GM19468 (cell line): ENCODE measurements at regions not wholly inside any gene's neighbourhood (a gene's known extent, or its start where the extent isn't known, plus 50 kb on each side); places are given as distances from the start of the nearest gene placed in this dataset.

Source experiments
- ATAC-seq: cut with Tn5 transposase; IDR thresholded peaks from one replicate; pipeline ENCODE4 v1.9.1; 2021; ENCODE audit warnings: mild to moderate bottlenecking, moderate library complexity, moderate number of reproducible peaks; ENCODE audit not compliant: unreplicated experiment; ENCODE audit errors: extremely low read depth

DNA sequence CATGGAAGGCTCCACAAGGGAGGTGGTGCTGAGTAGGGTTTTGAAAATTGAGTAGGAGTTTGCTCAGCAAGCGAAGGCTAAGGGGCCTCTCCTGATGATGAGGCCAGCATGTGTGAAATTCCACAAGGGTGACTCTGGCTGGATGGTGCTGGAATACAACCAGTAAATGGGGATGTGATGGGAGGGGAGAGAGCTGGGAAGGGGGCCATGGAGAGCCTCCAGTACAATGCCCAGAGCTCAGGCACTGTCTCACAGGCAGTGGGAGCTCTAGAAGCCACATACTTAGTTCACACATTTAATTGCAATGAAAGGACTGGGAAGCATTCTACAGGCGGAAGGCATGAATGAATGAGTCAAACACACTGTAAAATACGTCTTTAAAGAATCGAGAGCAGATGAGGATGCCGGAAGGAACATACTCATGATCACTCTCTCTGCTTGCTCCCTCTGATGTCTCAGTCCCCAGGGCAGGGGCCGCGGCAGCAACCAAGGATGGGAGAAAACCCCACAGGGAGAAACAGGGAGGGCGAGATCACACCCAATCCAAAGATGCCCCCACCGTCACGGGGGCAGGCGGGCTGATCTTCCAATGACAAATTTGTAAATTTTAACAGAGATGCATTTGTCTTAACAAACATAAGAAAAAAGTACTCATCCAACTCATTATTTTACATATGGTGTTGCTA, 261.0 kb downstream of the NSG2 start:
- ATAC-seq = no peak

DNA sequence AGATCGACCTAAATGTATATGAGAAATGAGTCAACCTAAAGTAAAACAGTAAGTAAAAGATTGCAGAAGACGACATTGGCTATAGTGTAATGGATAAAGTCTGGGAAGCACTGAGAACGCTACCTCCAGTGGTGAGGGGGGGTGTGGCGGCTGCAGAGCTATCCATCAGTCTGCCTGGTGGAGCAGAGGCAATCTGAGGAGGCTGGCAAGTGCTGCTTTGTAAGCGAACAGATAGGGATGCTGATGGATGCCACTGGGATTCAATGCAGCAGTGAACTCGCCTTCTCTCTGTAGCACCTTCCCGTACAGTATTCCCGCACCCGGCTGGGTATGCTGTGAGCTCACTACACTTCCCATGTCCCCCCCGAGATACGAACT, 261.5 kb downstream of the NSG2 start:
- ATAC-seq = no peak

DNA sequence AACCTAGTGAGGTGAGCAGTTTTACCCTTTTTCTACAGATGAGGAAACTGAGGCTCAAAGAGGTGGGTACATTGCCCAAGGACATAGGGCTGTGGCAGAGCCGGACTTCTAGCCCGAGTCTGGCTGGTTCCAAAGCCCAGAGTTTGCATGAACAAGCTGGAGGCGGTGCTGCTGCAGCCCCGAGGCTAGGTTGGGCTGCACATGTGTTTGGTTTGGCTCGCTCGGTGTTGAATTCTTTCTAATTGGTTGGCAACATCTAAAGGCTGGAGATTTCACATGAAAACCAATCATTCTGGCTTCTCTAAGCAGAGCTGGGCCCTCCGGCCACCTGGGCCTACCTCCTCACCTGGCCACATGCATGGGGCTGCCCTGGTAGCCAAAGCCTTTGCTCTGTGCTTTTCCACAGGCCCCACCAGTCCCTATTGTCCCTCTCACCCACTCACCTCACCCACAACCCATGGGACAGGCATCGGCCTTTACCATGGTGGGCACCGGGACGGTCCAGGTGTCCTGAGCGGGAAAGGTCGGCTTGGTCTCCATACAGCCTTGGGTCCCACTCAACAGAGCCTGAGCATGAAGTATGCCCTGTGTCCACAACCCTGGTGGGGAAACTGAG, 262.3 kb downstream of the NSG2 start:
- no peak for ATAC-seq

DNA sequence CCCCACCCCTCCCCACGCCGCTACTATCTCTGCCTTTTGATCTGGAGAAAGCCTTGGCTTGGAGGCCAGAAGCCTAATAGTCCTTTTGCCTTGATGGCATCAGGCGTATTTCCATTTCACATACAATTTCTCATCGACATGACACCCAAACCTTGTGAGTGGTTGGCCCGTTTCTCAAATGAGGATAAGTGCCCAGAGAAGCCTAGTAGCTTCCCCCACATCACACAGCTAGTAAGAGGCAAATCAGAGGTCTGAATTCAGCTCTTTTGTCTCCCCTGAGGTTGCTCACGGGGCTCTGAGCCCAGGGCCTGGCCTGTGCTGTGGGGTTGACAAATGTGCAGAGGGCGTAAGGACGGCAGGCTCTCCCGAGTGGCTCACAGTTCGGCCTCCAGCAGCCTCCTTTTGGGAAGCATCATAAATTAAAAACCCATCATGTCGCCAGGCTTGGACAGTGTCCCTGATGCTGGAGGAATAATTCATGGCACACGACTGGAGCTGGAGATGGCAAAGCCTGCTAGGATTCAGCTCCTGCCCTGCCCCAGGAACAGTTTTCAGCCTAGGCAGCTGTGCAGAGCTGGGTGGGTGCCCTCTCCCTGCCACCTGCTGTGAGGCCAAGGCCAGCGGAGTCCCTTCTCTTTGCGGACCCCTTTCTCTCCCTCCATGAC, 263.8 kb downstream of the NSG2 start:
- ATAC-seq = no peak

DNA sequence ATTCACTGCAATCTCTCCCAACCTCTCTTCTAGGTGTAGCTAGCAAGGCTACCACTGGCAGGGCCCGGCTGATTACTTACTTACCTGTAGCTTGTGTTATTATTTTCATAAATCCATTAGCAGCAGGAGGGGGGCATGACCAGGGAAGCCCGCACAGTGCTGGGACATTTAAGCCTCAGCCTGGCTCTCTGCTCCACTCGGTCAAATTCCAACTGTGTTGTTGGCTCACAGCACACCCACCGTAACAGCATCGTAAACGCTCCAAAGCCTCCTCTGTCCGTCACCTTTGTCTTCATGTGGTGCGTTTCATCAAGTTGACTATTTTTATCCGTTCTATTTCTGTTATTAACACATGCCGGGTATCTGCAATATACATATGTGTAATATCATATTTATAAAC, 264.7 kb downstream of the NSG2 start:
- no peak for ATAC-seq

DNA sequence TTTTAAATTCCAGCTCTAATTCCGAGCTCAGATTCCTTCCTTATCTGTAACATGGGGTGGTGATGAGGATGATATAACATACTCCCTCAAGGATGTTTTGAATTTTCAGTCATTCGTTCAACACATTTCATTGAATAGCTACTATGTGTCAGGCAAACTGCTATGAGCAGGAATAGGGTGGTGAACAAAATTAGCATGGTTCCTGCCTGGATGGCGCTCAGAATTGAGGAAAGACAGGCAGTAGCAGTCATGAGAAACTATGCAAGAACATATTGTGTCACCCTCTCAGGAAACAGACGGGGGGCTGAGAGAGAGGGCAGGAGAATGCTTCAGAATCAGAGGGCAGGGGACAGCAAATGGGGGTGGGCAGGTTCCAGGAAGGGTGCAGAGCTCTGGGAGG, 265.2 kb downstream of the NSG2 start:
- no peak for ATAC-seq

DNA sequence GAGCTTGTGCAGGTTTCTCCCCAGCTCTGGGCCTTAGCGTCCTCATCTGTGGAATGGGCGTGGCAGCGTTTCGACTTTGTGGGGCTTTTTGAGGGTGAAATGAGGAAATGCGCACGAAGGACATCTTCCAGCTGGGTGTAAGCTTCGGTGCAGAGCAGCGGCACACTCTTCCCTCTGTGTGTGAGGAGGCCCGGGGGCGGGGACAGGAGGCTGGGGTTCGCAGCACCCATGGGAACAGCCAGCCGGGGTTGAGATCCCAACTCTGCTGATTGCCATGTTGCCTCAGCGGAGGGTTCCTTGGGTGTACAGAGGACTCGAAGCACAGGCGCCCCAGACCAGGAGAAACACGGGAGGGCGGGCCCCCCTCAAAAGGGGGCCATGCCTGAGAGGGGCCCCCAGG, 265.6 kb downstream of the NSG2 start:
- ATAC-seq = no peak

DNA sequence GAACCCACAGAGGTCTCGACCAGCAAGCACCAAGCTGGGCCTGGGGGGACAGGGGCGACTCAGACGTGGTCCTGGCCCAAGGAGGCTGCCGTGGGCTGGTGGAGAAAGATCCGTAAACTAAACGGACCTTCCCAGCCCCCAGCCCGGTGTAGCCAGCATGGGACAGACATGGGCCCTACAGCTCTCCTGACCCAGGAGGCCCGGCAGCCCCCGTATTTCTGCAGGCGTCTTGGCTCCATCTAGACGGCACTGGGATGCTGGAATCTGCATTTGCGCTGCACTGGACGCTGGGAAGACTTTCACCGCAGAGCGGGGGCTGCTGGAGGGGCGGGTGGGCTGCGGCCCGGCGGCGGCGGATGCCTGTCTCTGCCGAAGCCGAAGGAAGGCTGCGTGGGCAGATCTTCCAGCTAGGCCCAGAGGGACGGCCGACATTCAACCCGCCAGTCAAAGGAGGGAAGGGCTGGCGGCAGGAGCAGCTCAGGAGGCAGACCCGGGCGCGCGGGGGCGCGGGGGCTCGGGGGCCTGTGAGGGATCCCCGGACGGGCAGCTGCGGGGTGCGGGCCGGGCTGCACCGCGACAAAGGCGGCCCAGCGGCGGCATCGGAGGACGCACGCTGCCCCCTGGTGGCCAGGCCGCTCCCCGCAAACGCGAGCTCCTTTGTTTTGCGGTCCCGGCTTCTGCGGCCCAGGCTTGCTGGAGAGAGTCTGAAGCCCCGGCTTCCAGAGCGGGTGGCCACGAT, 266.2 kb downstream of the NSG2 start:
- ATAC-seq = no peak

DNA sequence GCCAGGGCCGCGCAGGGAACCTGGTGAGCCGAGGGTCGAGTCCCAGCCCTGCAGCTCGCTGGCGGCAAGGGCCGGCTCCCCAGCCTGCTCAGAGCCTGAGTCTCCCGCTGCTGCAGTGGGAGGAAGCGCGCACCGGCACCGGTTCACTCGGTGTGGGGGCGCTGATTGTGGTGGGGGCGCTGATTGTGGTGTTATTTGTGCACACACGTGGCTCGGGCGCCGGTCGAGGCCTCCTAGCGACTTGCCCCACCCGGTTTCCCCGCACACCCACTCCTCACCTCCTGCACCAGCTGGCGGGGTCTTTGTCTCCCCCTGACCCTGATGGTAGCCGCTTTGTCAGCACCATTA, 266.7 kb downstream of the NSG2 start:
- no peak for ATAC-seq

DNA sequence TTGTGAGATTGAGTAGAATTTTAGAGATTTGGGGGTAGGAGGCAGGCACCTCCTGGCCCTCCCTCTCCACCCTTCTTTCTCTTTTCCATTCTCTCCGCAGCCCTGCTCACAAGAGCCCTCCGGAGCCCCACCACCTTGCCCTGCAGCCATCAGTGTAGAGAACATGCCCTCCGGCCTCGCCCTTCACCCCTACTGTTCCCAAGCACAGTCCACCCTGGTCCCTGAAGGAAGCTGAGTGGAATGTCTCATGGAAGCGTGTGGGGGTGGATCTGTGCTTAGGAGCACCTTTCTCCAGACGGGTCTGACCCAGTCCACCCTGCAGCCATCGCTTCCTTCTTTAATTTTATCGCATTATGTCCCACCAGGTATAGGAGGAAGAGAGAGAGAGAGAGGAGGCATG, 267.1 kb downstream of the NSG2 start:
- ATAC-seq = no peak

DNA sequence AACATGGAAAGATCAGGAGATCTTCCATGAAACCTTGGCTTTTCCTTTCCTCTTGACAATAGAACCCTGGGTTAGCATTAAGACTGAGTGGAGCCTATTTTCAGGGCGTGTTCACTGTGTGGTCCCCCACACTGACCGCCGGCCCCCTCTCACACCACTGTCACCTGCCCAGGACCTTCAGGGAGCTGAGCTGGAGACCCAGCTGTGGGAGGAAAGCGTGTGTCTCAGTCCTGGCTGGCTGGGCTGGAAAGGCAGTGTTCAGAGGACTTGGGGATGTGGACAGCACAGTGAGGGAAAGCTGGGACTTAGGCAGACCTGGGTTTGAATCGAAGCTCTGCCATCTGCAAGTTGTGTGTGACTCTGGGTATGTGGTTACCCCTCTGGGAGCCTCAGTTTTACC, 268.1 kb downstream of the NSG2 start:
- no peak for ATAC-seq

DNA sequence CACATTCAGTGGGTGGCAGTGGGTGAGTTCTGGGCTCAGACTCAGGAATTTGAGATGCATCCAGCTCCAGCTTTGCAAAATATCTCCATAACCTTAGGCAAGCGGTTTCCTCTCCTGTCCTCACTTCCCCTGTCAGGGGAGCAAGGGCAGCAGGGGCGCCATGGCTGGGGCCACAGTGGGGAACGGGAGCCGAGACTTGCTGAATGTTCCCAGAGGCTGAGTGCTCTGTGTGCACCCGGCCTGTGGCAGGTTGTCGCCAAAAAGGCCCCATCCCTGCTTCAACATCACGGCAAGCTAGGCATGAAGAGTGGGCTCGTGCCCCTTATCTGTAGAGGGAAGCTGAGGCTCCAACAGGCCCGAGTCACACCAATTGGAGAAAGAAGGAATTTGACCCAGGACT, 268.8 kb downstream of the NSG2 start:
- ATAC-seq = no peak

DNA sequence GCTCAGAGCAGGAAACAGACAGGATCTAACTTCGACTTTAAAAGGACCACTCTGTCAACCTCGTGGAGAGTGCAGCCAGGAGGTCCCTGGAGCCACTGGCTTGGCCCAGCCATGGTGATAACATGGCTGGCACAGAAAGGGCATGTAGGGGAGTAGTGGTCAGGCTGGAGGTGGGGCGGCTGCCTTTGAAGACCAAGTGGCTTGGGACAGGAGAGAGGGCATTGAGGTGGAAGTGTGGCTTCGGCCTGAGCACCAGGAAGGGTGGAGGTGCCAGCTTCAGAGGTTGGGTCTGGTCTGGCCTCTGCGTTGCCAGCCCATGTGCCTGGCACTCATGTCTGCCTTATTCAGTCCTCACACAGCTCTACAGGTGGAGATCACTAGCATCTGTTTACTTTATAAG, 270.0 kb downstream of the NSG2 start:
- ATAC-seq = no peak

DNA sequence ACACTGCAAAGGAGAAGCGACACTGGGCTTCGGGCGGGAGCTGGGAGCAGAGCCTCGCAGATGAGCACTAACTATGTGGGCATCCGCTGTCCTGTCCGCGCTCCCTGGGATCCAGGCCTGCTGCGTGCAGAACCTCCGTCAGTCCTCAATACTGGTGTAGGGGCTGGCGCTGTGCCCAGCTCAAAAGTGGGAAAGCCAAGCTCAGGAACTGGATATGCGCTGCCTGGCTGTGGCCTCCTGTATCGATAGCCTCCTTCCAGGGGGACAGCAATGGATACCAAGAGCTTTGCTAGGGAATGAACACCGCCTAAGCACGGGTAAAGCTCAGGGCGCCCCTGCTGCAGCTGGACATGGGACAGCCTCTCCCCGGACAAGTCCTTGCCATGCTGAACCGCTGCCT, 270.4 kb downstream of the NSG2 start:
- ATAC-seq = no peak

DNA sequence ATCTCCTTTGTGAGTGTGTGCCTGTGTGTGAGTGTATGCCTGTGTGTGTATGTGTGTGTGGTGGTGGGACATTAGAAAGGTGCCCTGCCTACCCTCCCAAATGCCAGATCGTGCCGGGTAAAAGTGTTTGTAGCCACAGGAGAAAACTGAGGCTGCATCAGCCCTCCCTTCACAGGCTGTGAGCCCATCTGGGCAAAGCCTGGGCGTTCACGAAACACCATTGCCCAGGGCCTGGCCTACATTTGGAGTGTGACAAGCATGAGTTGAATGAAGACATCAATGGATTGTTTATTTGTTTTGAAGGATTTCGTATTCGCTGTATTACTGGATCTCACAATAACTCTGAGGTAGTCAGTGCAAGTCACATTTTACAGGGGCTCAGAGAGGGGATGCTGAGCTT, 270.8 kb downstream of the NSG2 start:
- no peak for ATAC-seq

DNA sequence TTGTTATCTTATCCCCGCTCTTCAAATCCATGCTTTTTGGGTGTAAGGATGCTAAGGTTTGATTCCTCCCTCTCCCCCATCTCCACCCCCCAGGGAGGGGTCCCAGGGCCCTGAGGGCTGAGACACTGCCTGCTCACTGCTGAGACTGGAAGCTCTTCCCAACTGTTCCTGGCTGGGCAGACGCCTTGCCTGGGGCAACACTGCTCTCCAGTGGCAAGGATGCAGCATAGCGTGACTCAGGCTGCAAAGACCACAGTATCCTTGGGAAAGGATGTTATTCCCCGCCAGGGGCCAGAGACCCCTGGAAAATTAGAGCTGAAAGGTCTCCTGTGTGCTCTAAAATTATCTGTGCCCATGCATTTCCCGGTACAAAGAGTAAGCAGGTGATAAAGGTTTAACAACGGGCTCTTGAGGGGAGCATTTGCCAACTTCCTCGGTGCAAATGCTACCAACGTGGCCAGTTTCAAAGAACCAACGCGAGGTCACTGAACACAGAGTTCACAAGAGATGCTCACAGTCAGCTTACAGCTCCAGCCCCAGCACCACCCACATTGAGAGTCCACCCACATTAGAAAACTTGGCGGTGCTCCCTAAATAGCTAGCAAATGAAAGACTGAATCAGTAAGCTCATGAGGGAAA, 271.9 kb downstream of the NSG2 start:
- no peak for ATAC-seq

DNA sequence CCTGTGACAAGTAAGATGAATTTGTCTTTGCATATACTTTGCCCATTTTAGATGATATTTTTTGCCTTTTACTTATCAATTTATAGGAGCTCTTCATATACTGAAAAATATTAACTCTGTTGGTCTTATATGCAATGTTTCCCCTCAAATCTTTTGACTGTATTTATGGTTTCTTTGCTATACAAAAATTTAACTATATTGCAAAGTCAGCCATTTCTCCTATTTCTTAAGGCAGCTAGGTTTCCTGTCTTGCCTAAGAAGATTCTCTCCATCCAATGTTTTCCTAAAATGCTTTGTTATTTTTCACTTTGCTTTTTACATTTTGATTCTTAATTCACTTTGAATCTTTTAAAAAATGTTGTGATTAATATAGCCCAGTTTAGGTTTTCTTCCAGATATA, 273.1 kb downstream of the NSG2 start:
- ATAC-seq = no peak

DNA sequence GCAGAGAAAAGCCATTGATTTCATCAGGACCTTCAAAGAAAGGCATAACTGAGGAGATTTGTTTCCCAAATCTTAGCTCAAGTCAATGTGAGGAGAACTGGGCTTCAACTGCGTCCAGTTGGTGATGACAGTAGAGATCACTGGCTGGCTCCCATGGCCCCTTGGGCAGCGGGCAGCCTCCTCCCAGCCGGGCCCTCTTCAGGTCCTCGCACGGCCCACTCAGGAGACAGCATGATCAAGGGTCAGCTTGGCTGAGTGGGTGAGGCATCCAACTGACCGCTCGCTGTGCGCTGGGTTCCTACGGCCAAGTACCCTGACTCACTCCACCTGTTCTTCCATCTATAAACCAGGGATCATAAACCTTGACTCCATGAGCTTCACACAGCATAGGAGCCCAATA, 274.0 kb downstream of the NSG2 start:
- no peak for ATAC-seq

DNA sequence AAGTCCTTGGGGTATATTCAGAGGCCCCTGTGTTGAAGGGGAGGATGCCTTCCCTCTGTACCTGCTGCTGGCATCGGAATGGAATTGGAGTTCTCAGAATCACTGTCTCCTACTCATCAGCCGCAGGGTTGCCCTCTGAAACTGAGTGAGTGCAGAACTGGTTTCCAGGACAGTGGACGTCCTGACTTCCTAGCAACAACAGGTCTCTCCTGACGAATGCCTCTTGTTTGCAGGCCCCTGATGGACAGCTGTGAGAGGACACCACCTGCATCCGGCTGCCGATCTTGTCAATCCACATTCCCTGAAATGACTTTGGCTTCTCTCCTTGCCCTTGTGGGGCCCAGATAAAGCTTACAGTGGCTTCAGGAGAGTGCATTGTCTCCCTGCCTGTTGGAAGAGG, 274.5 kb downstream of the NSG2 start:
- ATAC-seq = no peak

DNA sequence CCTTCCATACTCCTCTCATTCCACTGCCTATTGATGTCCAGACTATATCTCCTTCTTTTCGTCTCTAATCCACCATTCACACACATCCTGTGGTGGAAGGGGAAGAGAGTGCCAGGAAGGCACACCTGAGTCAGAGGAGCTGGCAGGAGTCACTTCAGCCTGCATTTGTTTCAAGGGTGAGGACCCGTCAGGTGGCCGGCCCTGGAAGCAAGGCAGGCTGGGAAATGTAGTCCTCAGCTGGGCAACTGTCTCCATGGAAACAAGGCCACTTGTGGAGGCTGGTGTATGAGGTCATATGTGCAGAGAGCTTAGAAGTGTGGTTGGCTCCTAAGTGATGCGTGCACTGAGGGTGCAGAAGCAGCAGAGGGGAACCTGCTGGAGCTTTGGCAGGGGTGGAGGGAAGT, 278.4 kb downstream of the NSG2 start:
- peak; percentile 50 for ATAC-seq

DNA sequence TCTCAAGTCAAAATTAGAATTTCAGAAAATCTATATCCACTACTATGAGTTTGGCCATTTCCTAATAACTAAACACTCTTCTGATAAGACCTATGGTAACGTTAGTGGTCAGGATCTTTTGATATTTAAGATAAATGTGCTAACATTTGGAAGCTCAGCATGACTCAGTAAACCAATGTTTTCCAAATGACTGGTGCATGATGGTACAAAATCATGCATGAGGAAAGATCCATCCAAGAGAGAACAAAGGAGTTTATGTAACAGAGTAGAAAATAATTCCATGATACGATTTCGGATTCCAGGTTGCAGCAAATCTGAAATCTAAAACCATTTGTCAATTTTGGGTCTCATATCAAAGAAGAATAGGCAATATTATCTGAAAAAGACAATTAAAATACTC, 279.2 kb downstream of the NSG2 start:
- ATAC-seq = no peak
